HG03025 (cell line): ENCODE measurements at regions not wholly inside any gene's neighbourhood (a gene's known extent, or its start where the extent isn't known, plus 50 kb on each side); places are given as distances from the start of the nearest gene placed in this dataset.
"Not testable (repeated sequence)": the region's sequence is repeated elsewhere in the genome, so short reads cannot be mapped to it uniquely, and the experiment has no call there.

ENCODE experiments used
- ATAC-seq: cut with Tn5 transposase; IDR thresholded peaks from one replicate; pipeline ENCODE4 v1.9.1; 2021; ENCODE audit warnings: mild to moderate bottlenecking, moderate library complexity; ENCODE audit not compliant: unreplicated experiment, low FRiP score

DNA sequence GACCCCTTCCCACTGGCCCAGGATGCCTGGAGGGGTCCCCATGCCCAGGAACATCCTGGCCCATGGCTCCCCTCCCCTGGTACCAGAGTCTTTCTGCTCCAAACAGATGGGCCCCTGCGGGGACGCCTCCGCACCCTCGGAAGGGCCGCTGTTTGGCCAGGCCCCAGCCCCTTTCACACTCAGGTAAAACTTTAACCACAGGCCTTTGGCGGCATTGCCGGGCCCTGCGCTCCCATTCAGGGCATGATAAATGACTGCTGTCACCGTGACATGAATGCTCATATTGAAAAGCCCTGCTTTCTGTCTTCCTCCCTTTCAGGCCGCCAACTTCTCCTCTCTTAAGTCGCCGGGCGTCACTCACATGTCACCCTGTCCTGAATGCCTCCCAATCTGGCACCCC, 141.5 kb upstream of the TOP1 start:
- no peak for ATAC-seq

GRCh38 chr20:40889266-40889665, 139.4 kb upstream of the TOP1 start:
- not testable (repeated sequence) for ATAC-seq

DNA sequence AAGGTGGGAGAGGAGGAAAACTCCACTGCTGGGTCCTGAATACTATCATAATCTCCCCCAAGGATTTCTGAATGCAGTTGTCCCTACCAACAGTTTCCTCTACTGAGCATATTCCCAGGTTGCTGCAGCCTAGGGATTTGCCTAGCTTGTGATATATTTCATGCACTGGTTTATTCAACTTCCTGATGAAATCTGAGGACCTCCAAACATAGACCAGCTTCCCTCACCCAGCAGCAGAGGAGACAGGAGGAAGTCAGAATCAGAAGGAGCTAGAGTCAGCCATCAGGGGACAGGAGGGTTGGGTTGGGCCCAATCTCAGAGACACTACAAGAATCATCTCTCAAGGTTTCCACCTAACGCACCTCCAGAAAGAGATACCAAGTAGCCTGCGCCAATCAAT, 138.4 kb upstream of the TOP1 start:
- no peak for ATAC-seq

- no peak for ATAC-seq
Observed at GRCh38 chr20:40890635-40891034, 138.0 kb upstream of the TOP1 start.

- no peak for ATAC-seq
Observed at GRCh38 chr20:40891351-40891750, 137.3 kb upstream of the TOP1 start.

DNA sequence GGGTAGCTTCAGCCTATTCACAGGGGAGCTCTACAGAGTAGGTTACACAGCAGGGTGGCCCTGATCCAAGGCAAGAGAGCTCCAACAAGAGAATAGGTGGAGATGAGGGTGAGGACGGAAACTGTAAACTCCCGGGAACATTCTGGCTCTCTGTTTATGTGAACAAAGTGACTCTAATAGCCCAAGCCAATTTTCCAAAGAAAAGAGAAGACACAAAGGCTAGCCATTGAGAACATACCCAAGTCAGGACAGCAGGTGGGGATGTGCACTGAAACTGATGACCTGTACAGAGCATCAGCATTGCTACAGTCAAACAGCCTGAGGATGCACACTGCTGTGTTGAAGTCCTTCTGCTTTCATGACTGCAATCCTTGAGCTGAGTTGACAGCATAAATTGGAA, 136.0 kb upstream of the TOP1 start:
- no peak for ATAC-seq

DNA sequence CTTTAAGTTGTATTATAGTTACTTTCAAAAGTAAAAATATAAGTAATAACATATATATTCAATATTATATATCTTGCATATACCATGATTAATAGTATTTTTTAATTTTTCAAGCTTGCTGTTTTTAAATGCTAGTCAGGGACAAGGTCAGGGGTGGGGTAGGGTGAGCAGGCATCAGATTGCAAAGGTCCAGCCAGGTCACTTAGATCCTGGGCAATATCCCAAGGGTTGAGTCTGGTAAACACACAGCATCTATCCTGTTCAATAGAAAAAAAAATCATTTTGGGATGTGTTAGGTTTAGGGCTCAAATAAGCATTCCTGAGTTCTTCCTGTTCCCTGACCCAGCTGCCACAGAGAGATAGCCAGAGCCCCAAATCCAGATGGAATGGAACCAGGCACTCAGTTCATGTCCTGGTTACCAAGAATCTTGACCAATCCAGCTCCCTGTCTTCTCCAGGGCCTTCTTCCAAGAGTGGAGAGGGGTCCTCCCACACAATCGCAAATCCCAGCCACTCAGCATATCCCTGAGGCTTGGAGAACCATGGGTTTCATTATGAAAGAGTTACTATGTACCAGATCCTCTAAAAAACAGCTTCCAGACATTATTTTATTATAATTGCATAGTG, 134.9 kb upstream of the TOP1 start:
- no peak for ATAC-seq

DNA sequence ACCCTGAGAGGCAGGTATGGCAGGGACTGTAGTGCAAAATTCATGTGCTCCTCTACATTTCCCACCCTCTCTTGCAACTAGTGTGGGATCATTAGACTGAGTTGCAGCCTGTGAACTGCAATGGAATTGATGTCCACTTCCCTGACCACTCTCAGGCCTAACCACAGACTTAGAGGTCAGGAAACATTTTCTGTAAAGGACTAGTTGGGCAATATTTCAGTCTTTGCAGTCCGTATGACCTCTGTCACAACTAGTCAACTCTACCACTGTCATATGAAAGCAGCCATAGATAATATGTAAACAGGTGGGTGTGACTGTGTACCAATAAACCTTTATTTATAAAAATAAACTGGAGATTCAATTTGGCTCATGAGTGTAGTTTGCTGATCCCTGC, 134.4 kb upstream of the TOP1 start:
- no peak for ATAC-seq

DNA sequence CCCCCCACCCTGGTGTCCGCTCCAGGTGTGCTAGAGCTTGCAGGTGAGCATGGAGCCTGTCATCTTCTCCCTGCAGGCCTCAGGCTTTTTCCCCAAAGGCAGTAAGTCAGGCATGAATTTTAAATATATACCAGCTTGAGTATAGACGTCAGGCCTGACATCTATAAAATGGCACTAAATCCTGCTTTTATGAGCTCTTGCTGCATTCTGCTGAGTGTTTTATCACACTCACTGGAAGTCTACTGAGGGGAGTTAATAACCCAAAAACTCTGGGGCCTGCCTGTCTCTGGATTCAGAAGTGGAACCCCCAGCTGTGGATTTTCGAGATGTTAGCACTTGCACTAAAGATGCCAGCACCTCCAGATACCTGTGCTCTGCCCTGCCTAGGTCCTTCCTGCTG, 133.4 kb upstream of the TOP1 start:
- ATAC-seq = no peak

GRCh38 chr20:40896814-40897700, 131.6 kb upstream of the TOP1 start:
- ATAC-seq = no peak

GRCh38 chr20:40899344-40899743, 129.3 kb upstream of the TOP1 start:
- ATAC-seq = no peak

GRCh38 chr20:40900666-40901215, 127.9 kb upstream of the TOP1 start:
- no peak for ATAC-seq

- no peak for ATAC-seq
Observed at GRCh38 chr20:40902661-40903060, 126.0 kb upstream of the TOP1 start.

GRCh38 chr20:40908309-40908708, 120.3 kb upstream of the TOP1 start:
- no peak for ATAC-seq

- not testable (repeated sequence) for ATAC-seq
Observed at GRCh38 chr20:40909489-40909888, 119.1 kb upstream of the TOP1 start.

DNA sequence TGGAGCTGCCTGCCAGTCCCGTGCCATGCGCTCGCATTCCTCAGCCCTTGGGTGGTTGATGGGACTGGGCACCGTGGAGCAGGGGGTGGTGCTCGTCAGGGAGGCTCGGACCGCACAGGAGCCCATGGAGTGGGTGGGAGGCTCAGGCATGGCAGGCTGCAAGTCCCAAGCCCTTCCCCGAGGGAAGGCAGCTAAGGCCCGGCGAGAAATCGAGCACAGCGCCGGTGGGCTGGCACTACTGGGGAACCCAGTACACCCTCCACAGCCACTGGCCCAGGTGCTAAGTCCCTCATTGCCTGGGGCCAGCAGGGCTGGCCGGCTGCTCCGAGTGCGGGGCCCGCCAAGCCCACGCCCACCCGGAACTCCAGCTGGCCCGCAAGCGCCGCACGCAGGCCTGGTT, 118.2 kb upstream of the TOP1 start:
- ATAC-seq = not testable (repeated sequence)

DNA sequence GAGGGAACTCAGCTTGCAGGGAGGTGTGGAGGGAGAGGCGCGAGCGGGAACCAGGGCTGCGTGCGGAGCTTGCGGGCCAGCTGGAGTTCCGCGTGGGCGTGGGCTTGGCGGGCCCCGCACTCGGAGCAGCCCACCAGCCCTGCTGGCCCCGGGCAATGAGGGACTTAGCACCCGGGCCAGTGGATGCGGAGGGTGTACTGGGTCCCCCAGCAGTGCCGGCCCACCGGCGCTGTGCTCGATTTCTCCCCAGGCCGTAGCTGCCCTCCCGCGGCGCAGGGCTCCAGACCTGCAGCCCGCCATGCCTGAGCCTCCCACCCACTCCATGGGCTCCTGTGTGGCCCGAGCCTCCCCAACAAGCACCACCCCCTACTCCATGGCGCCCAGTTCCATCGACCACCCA, 117.5 kb upstream of the TOP1 start:
- ATAC-seq = not testable (repeated sequence)

GRCh38 chr20:40913224-40914185, 115.1 kb upstream of the TOP1 start:
- no peak for ATAC-seq

GRCh38 chr20:40915756-40916155, 112.9 kb upstream of the TOP1 start:
- no peak for ATAC-seq

GRCh38 chr20:40916276-40916675, 112.3 kb upstream of the TOP1 start:
- no peak for ATAC-seq

- no peak for ATAC-seq
Observed at GRCh38 chr20:40920291-40920690, 108.3 kb upstream of the TOP1 start.
